Gastrocnemius medialis (tissue), 4 donors: ENCODE measurements at regions not wholly inside any gene's neighbourhood (a gene's known extent, or its start where the extent isn't known, plus 50 kb on each side); places are given as distances from the start of the nearest gene placed in this dataset.

Experiments used
- CTCF ChIP-seq, 5 experiments: fragments of 450-650 bp in 3 of 5; fragments of 200-600 bp in 2 of 5; sonication (generic) in 2 of 5; IDR thresholded peaks in 4 of 5; conservative IDR thresholded peaks in 1 of 5; 1 replicate in 4 of 5; 2 replicates in 1 of 5; pipeline ENCODE4 v1.5.1; 2016 to 2019; ENCODE audit warnings: antibody characterized with exemption in 5 of 5, mild to moderate bottlenecking in 3 of 5, moderate library complexity in 3 of 5
- POLR2A ChIP-seq, 2 donors: fragments of 450-650 bp; IDR thresholded peaks; one replicate each; pipeline ENCODE4 v1.6.1; 2017; ENCODE audit warnings: antibody characterized with exemption in 2 of 2, mild to moderate bottlenecking in 2 of 2, moderate library complexity in 2 of 2

- no peak for TF ChIP-seq POLR2A (IDR thresholded peaks at IDR 0.05)
- no peak for TF ChIP-seq CTCF (IDR thresholded peaks at IDR 0.05 in 4 of 5, conservative IDR thresholded peaks at IDR 0.05 in 1 of 5)
Observed at GRCh38 chr15:62465173-62465572, 300.1 kb upstream of the C2CD4B start.
